K562 (cell line): ENCODE measurements at regions not wholly inside any gene's neighbourhood (a gene's known extent, or its start where the extent isn't known, plus 50 kb on each side); places are given as distances from the start of the nearest gene placed in this dataset.

ENCODE experiments used
- ADNP ChIP-seq: fragments of 200-800 bp; sonication (Bioruptor generic); IDR thresholded peaks from 2 replicates; pipeline ENCODE4 v1.6.1; 2016; ENCODE audit warnings: missing genetic modification characterization, missing compliant biosample characterization
- AFF4 ChIP-seq: sonication (generic); formaldehyde crosslinking; IDR thresholded peaks from 2 replicates; pipeline ENCODE4 v1.8.0; 2023; ENCODE audit warnings: mild to moderate bottlenecking, missing genetic modification reagents
- BHLHE40 ChIP-seq: IDR thresholded peaks from 2 replicates; pipeline ENCODE4 v1.6.1; 2011; ENCODE audit warnings: low read length, improper control_type of control experiment
- EP300 ChIP-seq: IDR thresholded peaks from 2 replicates; pipeline ENCODE4 v1.6.1; 2012; ENCODE audit warnings: low read length, improper control_type of control experiment
- ETV1 ChIP-seq: fragments of 450-650 bp; conservative IDR thresholded peaks from 2 replicates; pipeline ENCODE4 v1.6.1; 2016; ENCODE audit warnings: missing genetic modification characterization, control low read depth, low read depth, missing compliant biosample characterization
- HINFP ChIP-seq: fragments of 450-650 bp; conservative IDR thresholded peaks from 2 replicates; pipeline ENCODE4 v1.6.1; 2016; ENCODE audit warnings: missing genetic modification characterization, low read depth, mild to moderate bottlenecking, control low read depth, missing compliant biosample characterization
- NR3C1 ChIP-seq: sonication (generic); formaldehyde crosslinking; IDR thresholded peaks from 2 replicates; pipeline ENCODE4 v1.8.1; 2022; ENCODE audit warnings: missing genetic modification reagents
- POLR2A ChIP-seq: fragments of 450-650 bp; conservative IDR thresholded peaks from 2 replicates; pipeline ENCODE4 v1.6.1; 2016
- SETDB1 ChIP-seq: IDR thresholded peaks from one replicate; pipeline ENCODE4 v1.6.1; 2012; ENCODE audit warnings: low read length, control low read depth, inconsistent platforms
- ZBTB8A ChIP-seq: fragments of 450-650 bp; IDR thresholded peaks from 2 replicates; pipeline ENCODE4 v1.6.1; 2018; ENCODE audit warnings: mild to moderate bottlenecking, moderate library complexity; ENCODE audit not compliant: partially characterized antibody
- ZNF384 ChIP-seq: IDR thresholded peaks from 2 replicates; pipeline ENCODE4 v1.6.1; 2012; ENCODE audit warnings: low read depth, low read length, improper control_type of control experiment
- TF ChIP-seq, protein P1 (sequence below): sonication (generic); formaldehyde crosslinking; IDR thresholded peaks from 2 replicates; pipeline ENCODE4 v1.8.1; 2023; ENCODE audit warnings: mild to moderate bottlenecking, missing genetic modification reagents

DNA sequence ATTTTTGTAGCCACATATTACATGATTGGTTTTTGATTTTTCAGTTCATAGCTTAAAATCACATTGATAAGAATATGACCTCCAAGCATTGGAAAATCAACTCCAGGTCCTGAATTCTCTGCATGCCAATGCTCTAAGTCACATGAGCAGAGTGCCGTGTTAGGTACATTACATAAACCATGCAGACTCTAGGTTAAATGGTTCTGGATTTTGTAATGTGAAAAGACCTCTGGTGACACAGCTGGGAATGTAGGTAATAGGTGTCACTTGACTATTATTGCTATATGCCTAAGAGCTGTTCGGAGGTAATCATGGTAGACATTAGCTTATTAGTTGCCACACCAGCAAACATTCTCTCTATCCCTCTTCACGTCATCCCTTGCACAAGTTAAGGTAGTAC, 231.1 kb upstream of the SALL1 start:
- no peak for TF ChIP-seq SETDB1
- no peak for TF ChIP-seq NR3C1 (CRISPR knock-in tag)
- TF ChIP-seq ZBTB8A = no peak
- TF ChIP-seq ETV1 (tag) = no peak
- TF ChIP-seq, protein P1, sequence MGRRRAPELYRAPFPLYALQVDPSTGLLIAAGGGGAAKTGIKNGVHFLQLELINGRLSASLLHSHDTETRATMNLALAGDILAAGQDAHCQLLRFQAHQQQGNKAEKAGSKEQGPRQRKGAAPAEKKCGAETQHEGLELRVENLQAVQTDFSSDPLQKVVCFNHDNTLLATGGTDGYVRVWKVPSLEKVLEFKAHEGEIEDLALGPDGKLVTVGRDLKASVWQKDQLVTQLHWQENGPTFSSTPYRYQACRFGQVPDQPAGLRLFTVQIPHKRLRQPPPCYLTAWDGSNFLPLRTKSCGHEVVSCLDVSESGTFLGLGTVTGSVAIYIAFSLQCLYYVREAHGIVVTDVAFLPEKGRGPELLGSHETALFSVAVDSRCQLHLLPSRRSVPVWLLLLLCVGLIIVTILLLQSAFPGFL (CRISPR knock-in tag) = no peak
- no peak for TF ChIP-seq BHLHE40
- TF ChIP-seq AFF4 (CRISPR knock-in tag) = no peak
- TF ChIP-seq EP300 = no peak
- TF ChIP-seq ZNF384 = no peak
- TF ChIP-seq HINFP (tag) = no peak
- TF ChIP-seq POLR2A = no peak
- no peak for TF ChIP-seq ADNP (tag)
